Glutamatergic neuron (in vitro differentiated cells): ENCODE measurements at regions not wholly inside any gene's neighbourhood (a gene's known extent, or its start where the extent isn't known, plus 50 kb on each side); places are given as distances from the start of the nearest gene placed in this dataset.

ENCODE experiments used
- DNase-seq: peaks from one replicate; pipeline ENCODE4 v3.0.0; 2022
- H3K27ac Mint-ChIP-seq: one replicate; pipeline ENCODE4 v1.8.0; 2020; ENCODE audit warnings: mild to moderate bottlenecking, mixed read lengths, inconsistent platforms; ENCODE audit not compliant: unreplicated experiment
- H3K27me3 Mint-ChIP-seq: one replicate; pipeline ENCODE4 v1.8.0; 2020; ENCODE audit warnings: mild to moderate bottlenecking, moderate library complexity, mixed read lengths, inconsistent platforms; ENCODE audit not compliant: unreplicated experiment
- H3K36me3 Mint-ChIP-seq: one replicate; pipeline ENCODE4 v1.8.0; 2020; ENCODE audit warnings: mild to moderate bottlenecking, mixed read lengths, inconsistent platforms; ENCODE audit not compliant: unreplicated experiment
- H3K4me1 Mint-ChIP-seq: one replicate; pipeline ENCODE4 v1.8.0; 2020; ENCODE audit warnings: mild to moderate bottlenecking, low read depth, mixed read lengths, inconsistent platforms; ENCODE audit not compliant: unreplicated experiment
- H3K4me3 Mint-ChIP-seq: one replicate; pipeline ENCODE4 v1.8.0; 2020; ENCODE audit warnings: mild to moderate bottlenecking, mixed read lengths, inconsistent platforms; ENCODE audit not compliant: unreplicated experiment
- H3K9me3 Mint-ChIP-seq: one replicate; pipeline ENCODE4 v1.8.0; 2020; ENCODE audit warnings: mild to moderate bottlenecking, moderate library complexity, mixed read lengths, inconsistent platforms; ENCODE audit not compliant: unreplicated experiment
- CTCF ChIP-seq: fragments of 200-600 bp; sonication (generic); IDR thresholded peaks from one replicate; pipeline ENCODE4 v1.5.0; 2021; ENCODE audit not compliant: partially characterized antibody, unreplicated experiment

- peaks cover 23% of the 10 kb centered on the region for H3K36me3 Mint-ChIP-seq
- H3K4me1 Mint-ChIP-seq: no peaks in the 10 kb centered on the region
- H3K27ac Mint-ChIP-seq: no peak overlapping the region
- no peak overlapping the region for H3K4me3 Mint-ChIP-seq
- peaks cover 10% of the 10 kb centered on the region for H3K27me3 Mint-ChIP-seq
- H3K9me3 Mint-ChIP-seq: peaks cover 29% of the 10 kb centered on the region
- no peak for DNase-seq
- no peak for TF ChIP-seq CTCF
Observed at GRCh38 chr22:49097966-49098365, 729.7 kb downstream of the BRD1 start.

GRCh38 chr22:49097171-49097925, 730.3 kb downstream of the BRD1 start:
- TF ChIP-seq CTCF: no peak
- Mint-ChIP-seq H3K27me3 (peaks cover 10% of the 10 kb centered on the region), H3K4me1 (no peaks in the 10 kb centered on the region), H3K9me3 (peaks cover 29% of the 10 kb centered on the region), H3K4me3 (no peak overlapping the region), H3K27ac (no peak overlapping the region), H3K36me3 (peaks cover 20% of the 10 kb centered on the region)
- no peak for DNase-seq

- no peak overlapping the region for H3K27ac Mint-ChIP-seq
- TF ChIP-seq CTCF: no peak
- H3K4me3 Mint-ChIP-seq: no peak overlapping the region
- no peak for DNase-seq
- no peaks in the 10 kb centered on the region for H3K4me1 Mint-ChIP-seq
- peaks cover 31% of the 10 kb centered on the region for H3K9me3 Mint-ChIP-seq
- peaks cover 9% of the 10 kb centered on the region for H3K27me3 Mint-ChIP-seq
- H3K36me3 Mint-ChIP-seq: peaks cover 18% of the 10 kb centered on the region
Observed at GRCh38 chr22:49096476-49096875, 731.2 kb downstream of the BRD1 start.

- peaks cover 21% of the 10 kb centered on the region for H3K36me3 Mint-ChIP-seq
- peaks cover 12% of the 10 kb centered on the region for H3K27me3 Mint-ChIP-seq
- H3K27ac Mint-ChIP-seq: no peak overlapping the region
- H3K4me1 Mint-ChIP-seq: no peaks in the 10 kb centered on the region
- TF ChIP-seq CTCF: no peak
- H3K9me3 Mint-ChIP-seq: peaks cover 30% of the 10 kb centered on the region
- DNase-seq: no peak
- H3K4me3 Mint-ChIP-seq: no peak overlapping the region
Observed at GRCh38 chr22:49095366-49095765, 732.3 kb downstream of the BRD1 start.

DNA sequence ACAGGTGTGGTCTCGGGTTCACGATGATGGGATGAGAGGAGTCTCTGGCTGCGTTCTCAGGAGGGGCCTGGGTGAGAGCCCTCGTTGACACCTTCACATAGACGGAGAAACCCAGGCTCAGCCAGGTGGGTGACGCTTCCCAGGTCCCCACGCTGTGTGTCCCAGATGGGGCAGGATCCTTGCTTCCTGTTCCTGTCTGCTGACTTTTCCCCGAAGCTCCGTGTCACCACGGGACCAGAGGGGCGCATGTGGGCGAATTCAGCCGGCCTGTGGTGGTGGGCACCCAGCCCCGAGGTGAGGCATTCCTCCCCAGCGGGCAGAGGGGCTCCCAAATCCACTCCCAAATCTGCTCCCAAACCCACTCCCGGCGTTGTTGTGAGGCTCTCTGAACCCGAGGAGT, 732.8 kb downstream of the BRD1 start:
- H3K4me1 Mint-ChIP-seq: no peaks in the 10 kb centered on the region
- no peak overlapping the region for H3K27ac Mint-ChIP-seq
- H3K9me3 Mint-ChIP-seq: peaks cover 30% of the 10 kb centered on the region
- no peak overlapping the region for H3K4me3 Mint-ChIP-seq
- H3K36me3 Mint-ChIP-seq: peaks cover 21% of the 10 kb centered on the region
- no peak for DNase-seq
- H3K27me3 Mint-ChIP-seq: peaks cover 12% of the 10 kb centered on the region
- TF ChIP-seq CTCF: no peak
